IMR-90 (cell line): ENCODE measurements at regions not wholly inside any gene's neighbourhood (a gene's known extent, or its start where the extent isn't known, plus 50 kb on each side); places are given as distances from the start of the nearest gene placed in this dataset.

Experiments
- ATAC-seq: fragments of 200-7000 bp; cut with Tn5 transposase; 2 replicates; pipeline ENCODE4 v1.9.1; 2020; ENCODE audit warnings: low read depth, mild to moderate bottlenecking, moderate library complexity
- BruUV-seq: library from RNA; stranded (reverse); fragments of 400-500 nt; replicated peaks from 2 replicates; lab custom pipeline; 2021; lab: Mats Ljungman, UMichigan
- CTCF ChIA-PET: fragments of 300-600 bp; formaldehyde crosslinking; extraction: SDS; loops from one replicate; lab custom pipeline; 2021; ENCODE audit warnings: antibody characterized with exemption; lab: Yijun Ruan, JAX
- POLR2A ChIA-PET: fragments of 300-600 bp; sonication (Branson Sonifier 250); formaldehyde crosslinking; loops from one replicate; lab custom pipeline; 2022; ENCODE audit warnings: antibody characterized with exemption; ENCODE audit not compliant: unreplicated experiment; lab: Charles Lee
- DNase-seq: peaks from one replicate; pipeline ENCODE4 v3.0.0; 2013
- H2AFZ ChIP-seq: replicated peaks from 2 replicates; pipeline ENCODE3; 2013; ENCODE audit warnings: low read length, mild to moderate bottlenecking; ENCODE audit not compliant: poor library complexity
- H2AK5ac ChIP-seq: 2 replicates; pipeline ENCODE4 v1.6.1; 2013; ENCODE audit warnings: low read depth, low read length, inconsistent platforms
- H2AK9ac ChIP-seq: replicated peaks from 2 replicates; pipeline ENCODE3; 2013; ENCODE audit warnings: mild to moderate bottlenecking, low read depth, low read length, moderate library complexity; ENCODE audit not compliant: poor library complexity
- H2BK120ac ChIP-seq: 2 replicates; pipeline ENCODE4 v1.6.1; 2013; ENCODE audit warnings: low read depth, low read length, inconsistent platforms
- H2BK15ac ChIP-seq: 3 replicates; pipeline ENCODE4 v1.6.1; 2013; ENCODE audit warnings: low read depth, low read length, inconsistent platforms
- H2BK20ac ChIP-seq: 2 replicates; pipeline ENCODE4 v1.6.1; 2013; ENCODE audit warnings: low read depth, mild to moderate bottlenecking, inconsistent platforms, low read length, moderate library complexity
- H2BK5ac ChIP-seq: 2 replicates; pipeline ENCODE4 v1.6.1; 2013; ENCODE audit warnings: mild to moderate bottlenecking, low read depth, low read length, inconsistent platforms; ENCODE audit not compliant: poor library complexity, severe bottlenecking
- H3K14ac ChIP-seq: replicated peaks from 2 replicates; pipeline ENCODE4 v1.6.1; 2013; ENCODE audit warnings: low read depth, low read length, inconsistent platforms
- H3K18ac ChIP-seq: 2 replicates; pipeline ENCODE4 v1.6.1; 2013; ENCODE audit warnings: low read depth, low read length, control low read depth
- H3K23ac ChIP-seq: 2 replicates; pipeline ENCODE4 v1.6.1; 2013; ENCODE audit warnings: low read depth, low read length, inconsistent platforms
- H3K27ac ChIP-seq: 2 replicates; pipeline ENCODE4 v1.5.1; 2013; ENCODE audit warnings: mild to moderate bottlenecking, control low read depth, low read length; ENCODE audit not compliant: insufficient read depth
- H3K27me3 ChIP-seq: 2 replicates; pipeline ENCODE4 v1.6.1; 2013; ENCODE audit warnings: low read length; ENCODE audit not compliant: control insufficient read depth, insufficient read depth
- H3K36me3 ChIP-seq: 2 replicates; pipeline ENCODE4 v1.6.1; 2013; ENCODE audit warnings: low read length, mixed read lengths; ENCODE audit not compliant: control insufficient read depth, insufficient read depth
- H3K4ac ChIP-seq: 2 replicates; pipeline ENCODE4 v1.6.1; 2013; ENCODE audit warnings: low read depth, low read length, inconsistent platforms
- H3K4me1 ChIP-seq: 2 replicates; pipeline ENCODE4 v1.6.1; 2013; ENCODE audit warnings: low read length, mixed read lengths; ENCODE audit not compliant: control insufficient read depth, insufficient read depth
- H3K4me2 ChIP-seq: 2 replicates; pipeline ENCODE4 v1.6.1; 2013; ENCODE audit warnings: low read depth, mild to moderate bottlenecking, control low read depth, low read length, moderate library complexity
- H3K4me3 ChIP-seq: 2 replicates; pipeline ENCODE4 v1.5.1; 2013; ENCODE audit warnings: low read depth, mild to moderate bottlenecking, control low read depth, low read length, moderate library complexity; ENCODE audit not compliant: insufficient read depth
- H3K56ac ChIP-seq: 2 replicates; pipeline ENCODE4 v1.6.1; 2013; ENCODE audit warnings: low read length, inconsistent platforms; ENCODE audit not compliant: insufficient read depth; ENCODE audit errors: extremely low read depth
- H3K79me1 ChIP-seq, 2 experiments: 2 replicates each; pipeline ENCODE4 v1.6.1; 2013; ENCODE audit warnings: low read length in 2 of 2, inconsistent platforms in 1 of 2, low read depth in 1 of 2
- H3K9ac ChIP-seq: 2 replicates; pipeline ENCODE4 v1.6.1; 2013; ENCODE audit warnings: low read depth, low read length, control low read depth
- H3K9me1 ChIP-seq: 2 replicates; pipeline ENCODE4 v1.6.1; 2013; ENCODE audit warnings: low read length, inconsistent platforms; ENCODE audit not compliant: insufficient read depth
- H3K9me3 ChIP-seq: 2 replicates; pipeline ENCODE4 v1.6.1; 2013; ENCODE audit warnings: low read length; ENCODE audit not compliant: control insufficient read depth, insufficient read depth
- H4K20me1 ChIP-seq: 2 replicates; pipeline ENCODE4 v1.6.1; 2013; ENCODE audit warnings: low read length, inconsistent platforms; ENCODE audit not compliant: insufficient read depth
- H4K5ac ChIP-seq: 2 replicates; pipeline ENCODE4 v1.6.1; 2013; ENCODE audit warnings: mild to moderate bottlenecking, low read depth, low read length, control low read depth
- H4K8ac ChIP-seq, 2 experiments: 2 replicates each; pipeline ENCODE4 v1.6.1; 2013; ENCODE audit warnings: low read depth in 2 of 2, low read length in 2 of 2, control low read depth in 1 of 2, inconsistent platforms in 1 of 2
- H4K91ac ChIP-seq: 2 replicates; pipeline ENCODE4 v1.6.1; 2013; ENCODE audit warnings: low read depth, low read length, inconsistent platforms; ENCODE audit not compliant: insufficient read depth
- BHLHE40 ChIP-seq: fragments of 150-350 bp; IDR thresholded peaks from 2 replicates; pipeline ENCODE4 v1.6.1; 2016; ENCODE audit warnings: mild to moderate bottlenecking, low read depth, low read length
- CEBPB ChIP-seq: IDR thresholded peaks from 2 replicates; pipeline ENCODE4 v1.6.1; 2012; ENCODE audit warnings: low read depth, low read length, improper control_type of control experiment
- CHD1 ChIP-seq: IDR thresholded peaks from 2 replicates; pipeline ENCODE4 v1.6.1; 2012; ENCODE audit warnings: low read depth, low read length, improper control_type of control experiment
- FOS ChIP-seq: fragments of 150-350 bp; IDR thresholded peaks from 2 replicates; pipeline ENCODE4 v1.6.1; 2016; ENCODE audit warnings: low read depth, low read length
- MAFK ChIP-seq: IDR thresholded peaks from 2 replicates; pipeline ENCODE4 v1.6.1; 2012; ENCODE audit warnings: low read depth, low read length, improper control_type of control experiment
- MAZ ChIP-seq: IDR thresholded peaks from 2 replicates; pipeline ENCODE4 v1.6.1; 2012; ENCODE audit warnings: low read depth, mild to moderate bottlenecking, low read length, improper control_type of control experiment, moderate library complexity, borderline replicate concordance
- MXI1 ChIP-seq: IDR thresholded peaks from 2 replicates; pipeline ENCODE4 v1.6.1; 2012; ENCODE audit warnings: low read depth, mild to moderate bottlenecking, low read length, moderate library complexity, borderline replicate concordance
- RCOR1 ChIP-seq: IDR thresholded peaks from 2 replicates; pipeline ENCODE4 v1.6.1; 2012; ENCODE audit warnings: mild to moderate bottlenecking, low read length, improper control_type of control experiment; ENCODE audit not compliant: insufficient replicate concordance
- RFX5 ChIP-seq: IDR thresholded peaks from 2 replicates; pipeline ENCODE4 v1.8.0; 2012; ENCODE audit warnings: low read depth, mild to moderate bottlenecking, low read length, moderate library complexity
- SMC3 ChIP-seq: fragments of 150-350 bp; IDR thresholded peaks from 2 replicates; pipeline ENCODE4 v1.6.1; 2016; ENCODE audit warnings: low read depth, mild to moderate bottlenecking, antibody characterized with exemption, low read length, moderate library complexity
- WGBS, 2 experiments: methylation state at CpG; one replicate each; pipeline versions ENCODE4 v1.1.5 to v1.1.7; 2013; ENCODE audit warnings: missing lambda C conversion rate in 2 of 2; ENCODE audit not compliant: insufficient read length in 1 of 2; ENCODE audit errors: extremely low coverage in 2 of 2; 5-methylcytosine and 5-hydroxymethylcytosine counted together
- dilution Hi-C: fragments of 300-500 bp; cut with HindIII; formaldehyde crosslinking; loops from one replicate; pipeline ENCODE4 v1.14.3; 2018; ENCODE audit warnings: low sequenced_read_pairs; ENCODE audit not compliant: unreplicated experiment
- in situ Hi-C: fragments of 300-500 bp; cut with MboI; formaldehyde crosslinking; loops from 3 replicates; pipeline ENCODE4 v1.14.3; 2019; ENCODE audit warnings: low sequenced_read_pairs, inconsistent platforms, mixed read lengths
- intact Hi-C: fragments of 100-400 bp; cut with micrococcal nuclease; formaldehyde crosslinking; loops from 2 replicates; pipeline ENCODE4 v1.10.0; 2022
- TF ChIP-seq, protein P1 (sequence below): conservative IDR thresholded peaks from 2 replicates; pipeline ENCODE4 v1.5.1; 2012; ENCODE audit warnings: mild to moderate bottlenecking, low read depth, low read length, improper control_type of control experiment

DNA sequence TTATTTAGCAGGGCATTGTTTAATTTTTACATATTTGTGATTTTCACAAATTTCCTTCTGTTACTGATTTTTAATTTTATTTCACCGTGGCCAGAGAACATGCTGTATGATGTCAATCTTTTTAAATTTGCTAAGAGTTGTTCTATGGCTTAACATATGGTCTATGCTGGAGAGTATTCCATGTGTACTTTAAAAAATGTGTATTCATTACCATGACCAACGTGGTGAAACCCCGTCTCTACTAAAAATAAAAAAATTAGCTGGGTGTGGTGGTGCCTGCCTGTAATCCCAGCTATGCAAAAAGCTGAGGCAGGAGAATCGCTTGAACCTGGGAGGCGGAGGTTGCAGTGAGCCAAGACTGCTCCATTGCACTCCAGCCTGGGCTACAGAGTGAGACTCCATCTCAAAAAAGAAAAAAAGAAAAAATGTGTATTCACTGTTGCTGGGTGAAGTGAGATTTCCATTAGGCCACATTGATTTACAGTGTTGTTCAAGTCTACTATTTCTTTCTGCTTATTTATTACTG, 258.2 kb downstream of the EDEM1 start:
- Histone ChIP-seq H3K14ac (no peak overlapping the region), H3K4me2 (no peak overlapping the region), H3K4me1 (no peaks in the 10 kb centered on the region), H2BK20ac (no peak overlapping the region), H3K27me3 (no peaks in the 10 kb centered on the region), H4K91ac (no peak overlapping the region), H3K27ac (no peak overlapping the region), H3K23ac (no peak overlapping the region), H3K56ac (no peak overlapping the region), H3K9me1 (no peaks in the 10 kb centered on the region), H2AFZ (no peak overlapping the region), H3K36me3 (no peaks in the 10 kb centered on the region), H3K9me3 (no peaks in the 10 kb centered on the region), H2BK15ac (no peak overlapping the region), H3K4me3 (no peak overlapping the region), H2BK5ac (no peak overlapping the region), H4K5ac (no peak overlapping the region), H3K9ac (no peak overlapping the region), H2AK5ac (no peak overlapping the region), H2BK120ac (no peak overlapping the region), H2AK9ac (no peak overlapping the region), H4K8ac (no peak overlapping the region), H3K79me1 (no peaks in the 10 kb centered on the region), H4K20me1 (no peaks in the 10 kb centered on the region), H3K18ac (no peak overlapping the region), H3K4ac (no peak overlapping the region)
- DNase-seq (no peak), ATAC-seq (no peak)
- no TSS peak for BruUV-seq
- CTCF ChIA-PET = no interaction called here
- TF ChIP-seq CEBPB = no peak
- no peak for TF ChIP-seq FOS
- no peak for TF ChIP-seq MAFK
- TF ChIP-seq MAZ = no peak
- no peak for TF ChIP-seq MXI1
- TF ChIP-seq BHLHE40 = no peak
- no peak for TF ChIP-seq RFX5
- no peak for TF ChIP-seq CHD1
- no peak for TF ChIP-seq RCOR1
- TF ChIP-seq, protein P1, sequence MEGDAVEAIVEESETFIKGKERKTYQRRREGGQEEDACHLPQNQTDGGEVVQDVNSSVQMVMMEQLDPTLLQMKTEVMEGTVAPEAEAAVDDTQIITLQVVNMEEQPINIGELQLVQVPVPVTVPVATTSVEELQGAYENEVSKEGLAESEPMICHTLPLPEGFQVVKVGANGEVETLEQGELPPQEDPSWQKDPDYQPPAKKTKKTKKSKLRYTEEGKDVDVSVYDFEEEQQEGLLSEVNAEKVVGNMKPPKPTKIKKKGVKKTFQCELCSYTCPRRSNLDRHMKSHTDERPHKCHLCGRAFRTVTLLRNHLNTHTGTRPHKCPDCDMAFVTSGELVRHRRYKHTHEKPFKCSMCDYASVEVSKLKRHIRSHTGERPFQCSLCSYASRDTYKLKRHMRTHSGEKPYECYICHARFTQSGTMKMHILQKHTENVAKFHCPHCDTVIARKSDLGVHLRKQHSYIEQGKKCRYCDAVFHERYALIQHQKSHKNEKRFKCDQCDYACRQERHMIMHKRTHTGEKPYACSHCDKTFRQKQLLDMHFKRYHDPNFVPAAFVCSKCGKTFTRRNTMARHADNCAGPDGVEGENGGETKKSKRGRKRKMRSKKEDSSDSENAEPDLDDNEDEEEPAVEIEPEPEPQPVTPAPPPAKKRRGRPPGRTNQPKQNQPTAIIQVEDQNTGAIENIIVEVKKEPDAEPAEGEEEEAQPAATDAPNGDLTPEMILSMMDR = no peak
- TF ChIP-seq SMC3 = no peak
- dilution Hi-C loops = no loop called here
- WGBS, 2 experiments = 80% methylated on average over 1 of the region's 5 CpGs; no CpG with 5 or more reads in 1 of the 2 experiments
- POLR2A ChIA-PET = no interaction called here
- intact Hi-C loops = no loop called here
- in situ Hi-C loops = no loop called here
